KMS-11 (cell line): ENCODE measurements at regions not wholly inside any gene's neighbourhood (a gene's known extent, or its start where the extent isn't known, plus 50 kb on each side); places are given as distances from the start of the nearest gene placed in this dataset.
"Not testable (repeated sequence)": the region's sequence is repeated elsewhere in the genome, so short reads cannot be mapped to it uniquely, and the experiment has no call there.

Experiments
- H2AFZ ChIP-seq: fragments of 200-600 bp; sonication (generic); 2 replicates; pipeline ENCODE4 v1.6.1; 2016; ENCODE audit warnings: antibody characterized with exemption, mixed run types, low read depth
- H3K27ac ChIP-seq: fragments of 200-600 bp; sonication (generic); 2 replicates; pipeline ENCODE4 v1.6.1; 2016; ENCODE audit warnings: mild to moderate bottlenecking, mixed run types
- H3K27me3 ChIP-seq: fragments of 200-600 bp; sonication (generic); 2 replicates; pipeline ENCODE4 v1.6.1; 2017; ENCODE audit warnings: mild to moderate bottlenecking, low read depth, mixed run types, moderate library complexity; ENCODE audit not compliant: insufficient read depth
- H3K36me3 ChIP-seq: fragments of 200-600 bp; sonication (generic); 2 replicates; pipeline ENCODE4 v1.6.1; 2017; ENCODE audit warnings: mild to moderate bottlenecking, mixed run types; ENCODE audit not compliant: insufficient read depth
- H3K4me1 ChIP-seq: fragments of 200-600 bp; sonication (generic); 2 replicates; pipeline ENCODE4 v1.6.1; 2016; ENCODE audit warnings: mild to moderate bottlenecking, low read depth, mixed run types; ENCODE audit not compliant: poor library complexity, severe bottlenecking
- H3K4me2 ChIP-seq: fragments of 200-600 bp; sonication (generic); 2 replicates; pipeline ENCODE4 v1.7.0; 2016; ENCODE audit warnings: mild to moderate bottlenecking, mixed run types
- H3K4me3 ChIP-seq: fragments of 200-600 bp; sonication (generic); IDR thresholded peaks from 2 replicates; pipeline ENCODE4 v1.6.1; 2017; ENCODE audit warnings: low read depth, low read length, mixed read lengths; ENCODE audit not compliant: insufficient read depth
- H3K79me2 ChIP-seq: fragments of 200-600 bp; sonication (generic); 2 replicates; pipeline ENCODE4 v1.6.1; 2016; ENCODE audit warnings: low read depth, mixed run types; ENCODE audit not compliant: insufficient read depth
- H3K9ac ChIP-seq: fragments of 200-600 bp; sonication (generic); 2 replicates; pipeline ENCODE4 v1.6.1; 2016; ENCODE audit warnings: mild to moderate bottlenecking, mixed run types
- H4K20me1 ChIP-seq: fragments of 200-600 bp; sonication (generic); 2 replicates; pipeline ENCODE4 v1.6.1; 2016; ENCODE audit warnings: mild to moderate bottlenecking, mixed run types; ENCODE audit not compliant: insufficient read depth
- TF ChIP-seq, protein P1 (sequence below): fragments of 200-600 bp; sonication (generic); conservative IDR thresholded peaks from 2 replicates; pipeline ENCODE4 v1.6.1; 2017; ENCODE audit warnings: low read depth, mild to moderate bottlenecking, antibody characterized with exemption, low read length, moderate library complexity, mixed read lengths

DNA sequence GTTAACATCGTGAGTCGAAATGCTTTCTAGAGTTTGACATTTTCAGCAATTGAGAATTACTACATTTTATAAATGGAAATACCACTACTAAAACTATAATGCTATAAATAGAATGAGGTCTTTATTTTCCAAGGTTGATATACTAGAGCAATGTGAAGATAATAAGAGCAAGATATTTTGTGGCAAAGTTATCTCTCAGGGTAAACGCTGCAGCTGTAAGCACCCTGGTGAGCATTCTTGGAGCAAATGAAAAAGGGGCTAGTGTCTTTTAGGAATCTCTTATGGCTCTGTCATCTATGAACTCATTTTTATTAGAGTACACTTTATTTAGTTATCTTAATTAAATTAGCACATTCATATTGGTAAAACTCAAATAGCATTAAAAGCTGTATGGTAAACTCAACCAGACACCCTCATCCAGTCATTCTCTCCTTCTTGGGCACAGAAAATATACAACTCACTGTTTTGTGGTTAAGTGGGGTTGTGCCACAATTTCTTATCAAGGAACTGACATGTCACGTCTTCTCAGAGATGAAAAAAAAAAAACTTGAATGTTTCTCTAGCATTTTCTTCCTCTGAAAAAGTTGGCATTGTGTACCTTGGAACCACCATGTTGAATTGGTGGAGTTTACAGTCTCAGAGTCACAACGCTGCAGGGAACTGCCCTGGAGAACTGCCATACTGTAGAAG, 289.5 kb upstream of the PFKP start:
- H3K36me3 ChIP-seq, result no peaks in the 10 kb centered on the region
- H4K20me1 ChIP-seq, result no peaks in the 10 kb centered on the region
- H3K4me2 ChIP-seq, result no peak overlapping the region
- H3K27me3 ChIP-seq, result no peaks in the 10 kb centered on the region
- no peak overlapping the region for H2AFZ ChIP-seq
- H3K4me3 ChIP-seq, result no peak overlapping the region
- no peak overlapping the region for H3K27ac ChIP-seq
- TF ChIP-seq, protein P1, sequence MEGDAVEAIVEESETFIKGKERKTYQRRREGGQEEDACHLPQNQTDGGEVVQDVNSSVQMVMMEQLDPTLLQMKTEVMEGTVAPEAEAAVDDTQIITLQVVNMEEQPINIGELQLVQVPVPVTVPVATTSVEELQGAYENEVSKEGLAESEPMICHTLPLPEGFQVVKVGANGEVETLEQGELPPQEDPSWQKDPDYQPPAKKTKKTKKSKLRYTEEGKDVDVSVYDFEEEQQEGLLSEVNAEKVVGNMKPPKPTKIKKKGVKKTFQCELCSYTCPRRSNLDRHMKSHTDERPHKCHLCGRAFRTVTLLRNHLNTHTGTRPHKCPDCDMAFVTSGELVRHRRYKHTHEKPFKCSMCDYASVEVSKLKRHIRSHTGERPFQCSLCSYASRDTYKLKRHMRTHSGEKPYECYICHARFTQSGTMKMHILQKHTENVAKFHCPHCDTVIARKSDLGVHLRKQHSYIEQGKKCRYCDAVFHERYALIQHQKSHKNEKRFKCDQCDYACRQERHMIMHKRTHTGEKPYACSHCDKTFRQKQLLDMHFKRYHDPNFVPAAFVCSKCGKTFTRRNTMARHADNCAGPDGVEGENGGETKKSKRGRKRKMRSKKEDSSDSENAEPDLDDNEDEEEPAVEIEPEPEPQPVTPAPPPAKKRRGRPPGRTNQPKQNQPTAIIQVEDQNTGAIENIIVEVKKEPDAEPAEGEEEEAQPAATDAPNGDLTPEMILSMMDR, result no peak
- no peaks in the 10 kb centered on the region for H3K79me2 ChIP-seq
- peaks cover 21% of the 10 kb centered on the region for H3K4me1 ChIP-seq
- H3K9ac ChIP-seq, result no peak overlapping the region

DNA sequence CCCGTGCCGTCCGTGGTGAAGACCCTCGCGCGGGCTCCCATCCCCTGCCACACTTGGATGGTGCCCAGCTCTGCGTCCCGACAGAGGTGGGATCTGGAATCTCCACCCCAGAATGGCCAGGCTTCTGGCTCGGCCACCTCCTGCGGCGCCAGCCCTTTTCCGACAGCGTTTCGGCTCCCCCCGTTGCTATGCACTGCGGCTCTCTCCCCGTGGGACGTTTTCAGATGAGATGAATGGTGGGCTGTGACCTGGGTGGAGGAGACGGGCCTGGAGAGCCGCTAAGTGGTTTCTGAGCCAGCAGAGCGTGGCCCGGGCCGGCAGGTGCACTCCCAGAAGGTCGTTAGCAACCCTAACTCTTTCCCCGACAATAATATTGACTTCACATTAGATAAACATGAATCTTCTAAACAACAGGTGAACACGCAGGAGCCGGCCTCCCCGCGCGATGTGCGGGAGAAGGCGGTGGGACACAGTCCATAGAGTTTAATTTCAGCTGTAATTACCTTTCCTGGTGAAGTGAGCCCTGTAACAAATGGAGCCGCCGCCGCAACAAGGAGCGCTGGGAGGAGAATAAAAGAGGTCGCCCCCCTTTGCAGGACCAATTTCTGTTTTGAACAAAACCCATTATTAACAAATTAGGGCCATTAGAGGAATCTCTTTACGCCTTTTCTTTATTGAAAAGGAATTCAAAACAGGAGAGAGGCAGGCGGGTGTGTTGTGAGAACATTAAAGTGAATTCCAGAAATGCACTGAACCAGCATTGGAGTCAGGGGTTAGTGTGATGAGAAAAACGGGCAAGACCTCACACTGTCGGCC, 294.3 kb upstream of the PFKP start:
- Histone ChIP-seq H3K27me3 (no peaks in the 10 kb centered on the region), H3K79me2 (no peaks in the 10 kb centered on the region), H2AFZ (no peak overlapping the region), H3K4me2 (no peak overlapping the region), H3K27ac (no peak overlapping the region), H3K9ac (no peak overlapping the region), H3K36me3 (no peaks in the 10 kb centered on the region), H4K20me1 (no peaks in the 10 kb centered on the region), H3K4me1 (no peaks in the 10 kb centered on the region), H3K4me3 (no peak overlapping the region)
- TF ChIP-seq, protein P1, result no peak

DNA sequence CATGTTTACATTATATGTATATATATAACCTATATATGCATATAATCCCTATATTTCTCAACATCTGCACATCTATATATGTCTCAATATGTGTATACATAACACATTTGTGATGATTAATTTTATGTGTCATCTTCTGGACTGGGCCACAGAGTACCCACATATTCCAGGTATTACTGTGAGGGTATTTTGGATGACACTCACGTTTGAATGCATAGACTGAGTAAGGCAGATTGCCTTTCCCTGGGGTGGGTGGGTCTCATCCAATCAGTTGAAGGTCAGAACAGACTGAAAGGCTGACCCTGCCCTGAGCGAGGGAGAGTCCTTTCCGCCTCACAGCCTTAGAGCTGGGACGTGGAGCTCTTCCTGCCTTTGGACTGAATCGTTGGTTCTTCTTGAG, 295.2 kb upstream of the PFKP start:
- H4K20me1 ChIP-seq, result no peaks in the 10 kb centered on the region
- no peak overlapping the region for H3K4me2 ChIP-seq
- no peaks in the 10 kb centered on the region for H3K4me1 ChIP-seq
- no peaks in the 10 kb centered on the region for H3K27me3 ChIP-seq
- no peak overlapping the region for H3K27ac ChIP-seq
- TF ChIP-seq, protein P1, result no peak
- H3K4me3 ChIP-seq, result no peak overlapping the region
- H3K36me3 ChIP-seq, result no peaks in the 10 kb centered on the region
- H2AFZ ChIP-seq, result no peak overlapping the region
- H3K79me2 ChIP-seq, result no peaks in the 10 kb centered on the region
- H3K9ac ChIP-seq, result no peak overlapping the region

DNA sequence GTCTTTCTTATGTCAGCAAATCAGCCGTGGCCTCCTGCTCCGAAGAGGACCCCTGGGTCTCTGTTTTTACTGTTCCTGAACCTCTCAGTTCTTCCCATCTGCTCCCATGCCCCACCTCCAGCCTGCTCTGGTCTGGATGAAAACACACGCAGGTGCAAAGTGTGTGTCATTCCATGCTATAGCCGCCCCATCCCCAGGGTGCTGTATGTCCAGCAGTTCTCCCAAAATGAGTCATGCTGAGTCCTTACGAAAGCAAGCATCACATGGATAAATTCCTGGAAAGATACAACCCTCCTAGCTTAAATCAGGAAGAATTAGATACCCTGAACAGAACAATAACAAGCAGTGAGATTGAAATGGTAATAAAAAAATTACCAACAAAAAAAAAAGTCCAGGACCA, 300.1 kb upstream of the PFKP start:
- not testable (repeated sequence) for H3K9ac ChIP-seq, H3K36me3 ChIP-seq, H3K79me2 ChIP-seq, H3K27me3 ChIP-seq, H3K4me3 ChIP-seq, H2AFZ ChIP-seq, H3K4me2 ChIP-seq, H3K4me1 ChIP-seq, H3K27ac ChIP-seq, H4K20me1 ChIP-seq

DNA sequence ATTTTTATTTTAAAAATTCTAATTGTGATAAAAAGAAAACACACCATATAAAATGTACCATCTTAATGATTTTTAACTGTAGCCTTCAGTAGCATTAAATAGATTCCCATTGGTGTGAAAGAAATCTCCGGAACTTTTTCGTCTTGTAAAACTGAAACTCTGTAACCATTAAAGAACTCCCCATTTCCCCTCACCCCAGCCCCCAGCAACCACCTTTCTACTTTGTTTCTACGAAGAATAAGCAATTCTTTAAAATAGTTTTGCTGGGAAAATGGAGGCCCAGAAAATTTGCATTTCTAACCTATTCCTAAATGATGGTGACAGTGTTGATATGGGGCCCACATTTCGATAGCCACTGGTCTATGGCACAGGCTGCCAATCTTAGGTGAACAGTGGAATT, 305.4 kb upstream of the PFKP start:
- Histone ChIP-seq H3K4me1 (peaks cover 23% of the 10 kb centered on the region), H3K9ac (no peak overlapping the region), H4K20me1 (no peaks in the 10 kb centered on the region), H3K4me3 (no peak overlapping the region), H2AFZ (peak overlapping the region; percentile 4; the same call in 1 of the 2 replicates), H3K27me3 (no peaks in the 10 kb centered on the region), H3K79me2 (no peaks in the 10 kb centered on the region), H3K4me2 (peak overlapping the region; percentile 37), H3K27ac (no peak overlapping the region), H3K36me3 (no peaks in the 10 kb centered on the region)
- TF ChIP-seq, protein P1, result no peak
